RWPE1 (cell line): ENCODE measurements at regions not wholly inside any gene's neighbourhood (a gene's known extent, or its start where the extent isn't known, plus 50 kb on each side); places are given as distances from the start of the nearest gene placed in this dataset.

Experiments
- CTCF ChIA-PET: fragments of 350-600 bp; sonication (Branson Sonifier 250); formaldehyde crosslinking; extraction: SDS; loops from one replicate; lab custom pipeline; 2021; lab: Yijun Ruan, JAX
- POLR2A ChIA-PET: fragments of 400-600 bp; formaldehyde crosslinking; extraction: SDS; loops from one replicate; lab custom pipeline; 2020; ENCODE audit warnings: antibody characterized with exemption; ENCODE audit not compliant: low non-redundant PET; lab: Yijun Ruan, JAX
- DNase-seq: peaks from one replicate; pipeline ENCODE4 v3.0.0; 2012; ENCODE audit warnings: low spot score
- H3K27ac ChIP-seq: fragments of 450-650 bp; 2 replicates; pipeline ENCODE4 v1.5.1; 2017
- CTCF ChIP-seq: fragments of 450-650 bp; conservative IDR thresholded peaks from 2 replicates; pipeline ENCODE4 v1.5.1; 2017; ENCODE audit warnings: low read depth, mild to moderate bottlenecking

GRCh38 chr15:94760348-94760747 lies 529.0 kb downstream of the MCTP2 start:
- ChIA-PET CTCF (no interaction called here), POLR2A (no interaction called here)
- no peak for DNase-seq
- no peak for TF ChIP-seq CTCF
- H3K27ac ChIP-seq = no peak overlapping the region

GRCh38 chr15:94761574-94761973 lies 530.2 kb downstream of the MCTP2 start:
- H3K27ac ChIP-seq = no peak overlapping the region
- ChIA-PET POLR2A (no interaction called here), CTCF (interaction anchor here (0.6 kb wide), 1 partner anchor 92 kb away, joined by 3 read pairs; no protein-coding TSS in a partner anchor)
- no peak for TF ChIP-seq CTCF
- no peak for DNase-seq

- H3K27ac ChIP-seq = no peak overlapping the region
- TF ChIP-seq CTCF = no peak
- POLR2A ChIA-PET = no interaction called here
- CTCF ChIA-PET = no interaction called here
- DNase-seq = no peak
These were observed 537.7 kb downstream of the MCTP2 start for GRCh38 chr15:94769089-94769488.

GRCh38 chr15:94770199-94770598 lies 538.8 kb downstream of the MCTP2 start:
- CTCF ChIA-PET = no interaction called here
- no peak for DNase-seq
- TF ChIP-seq CTCF = no peak
- no peak overlapping the region for H3K27ac ChIP-seq
- POLR2A ChIA-PET = no interaction called here

GRCh38 chr15:94777037-94777436 lies 545.7 kb downstream of the MCTP2 start:
- H3K27ac ChIP-seq = no peak overlapping the region
- POLR2A ChIA-PET = no interaction called here
- DNase-seq = no peak
- CTCF ChIA-PET = no interaction called here
- TF ChIP-seq CTCF = no peak

GRCh38 chr15:94778840-94779239 lies 547.5 kb downstream of the MCTP2 start:
- no peak overlapping the region for H3K27ac ChIP-seq
- CTCF ChIA-PET = interaction anchor here (0.6 kb wide), 1 partner anchor 812 kb away, joined by 3 read pairs; no protein-coding TSS in a partner anchor
- POLR2A ChIA-PET = no interaction called here
- TF ChIP-seq CTCF = no peak
- no peak for DNase-seq

- ChIA-PET POLR2A (no interaction called here), CTCF (no interaction called here)
These were observed 548.8 kb downstream of the MCTP2 start for GRCh38 chr15:94780166-94780565.

More at GRCh38 chr15:94780166-94780565, 548.8 kb downstream of the MCTP2 start:
- H3K27ac ChIP-seq = no peak overlapping the region
- DNase-seq = no peak
- no peak for TF ChIP-seq CTCF
